Neutrophil (primary cell): ENCODE measurements at regions not wholly inside any gene's neighbourhood (a gene's known extent, or its start where the extent isn't known, plus 50 kb on each side); places are given as distances from the start of the nearest gene placed in this dataset.

Experiments
- H3K27ac ChIP-seq: fragments of 200-600 bp; sonication (generic); 2 replicates; pipeline ENCODE4 v1.5.1; 2016; ENCODE audit warnings: mild to moderate bottlenecking, moderate library complexity
- H3K27me3 ChIP-seq: fragments of 200-600 bp; sonication (generic); 2 replicates; pipeline ENCODE4 v1.6.0; 2016; ENCODE audit warnings: mild to moderate bottlenecking
- H3K36me3 ChIP-seq: fragments of 200-600 bp; sonication (generic); 2 replicates; pipeline ENCODE4 v1.5.1; 2017
- H3K4me1 ChIP-seq, 2 experiments: fragments of 200-600 bp in 1 of 2; sonication (generic) in 1 of 2; 1 replicate in 1 of 2; 2 replicates in 1 of 2; pipeline versions ENCODE4 v1.5.1 to v1.6.1; 2013 to 2016; ENCODE audit warnings: low read depth in 1 of 2, low read length in 1 of 2, mild to moderate bottlenecking in 1 of 2, moderate library complexity in 1 of 2; ENCODE audit not compliant: control insufficient read depth in 1 of 2, insufficient read depth in 1 of 2
- H3K4me3 ChIP-seq, 2 experiments: fragments of 200-600 bp in 1 of 2; sonication (generic) in 1 of 2; 1 replicate in 1 of 2; 2 replicates in 1 of 2; pipeline ENCODE4 v1.5.1; 2013 to 2016; ENCODE audit warnings: low read depth in 1 of 2, low read length in 1 of 2, mild to moderate bottlenecking in 1 of 2, moderate library complexity in 1 of 2
- H3K9me3 ChIP-seq: fragments of 200-600 bp; sonication (generic); 2 replicates; pipeline ENCODE4 v1.5.1; 2016
- TF ChIP-seq, protein P1 (sequence below): fragments of 200-600 bp; sonication (generic); IDR thresholded peaks from 2 replicates; pipeline ENCODE4 v1.5.1; 2016; ENCODE audit warnings: antibody characterized with exemption

DNA sequence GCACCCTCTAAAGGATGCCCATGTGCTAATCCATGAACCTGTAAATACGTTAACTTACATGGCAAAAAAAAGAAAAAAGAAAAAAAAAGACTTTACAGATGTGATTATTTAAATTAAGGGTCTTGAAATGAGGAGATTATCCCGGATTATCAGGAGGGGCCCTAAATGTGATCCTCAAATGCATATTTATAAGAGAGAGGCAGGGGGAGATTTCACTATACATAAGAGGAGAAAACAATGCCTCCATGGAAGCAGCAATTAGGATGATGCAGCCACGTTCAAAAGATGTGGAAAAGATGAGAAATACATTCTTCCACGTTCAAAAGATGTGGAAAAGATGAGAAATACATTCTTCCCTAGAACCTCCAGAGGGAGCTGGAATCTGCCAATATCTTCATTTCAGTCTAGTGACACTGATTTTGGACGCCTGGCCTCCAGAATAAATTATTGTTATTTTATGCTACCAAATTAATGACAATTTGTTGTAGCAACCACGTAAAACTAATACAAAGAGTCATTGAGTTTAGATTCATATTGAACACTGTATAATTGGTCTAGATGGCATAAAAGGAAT is 328.4 kb upstream of the GNAI1 start:
- TF ChIP-seq, protein P1, sequence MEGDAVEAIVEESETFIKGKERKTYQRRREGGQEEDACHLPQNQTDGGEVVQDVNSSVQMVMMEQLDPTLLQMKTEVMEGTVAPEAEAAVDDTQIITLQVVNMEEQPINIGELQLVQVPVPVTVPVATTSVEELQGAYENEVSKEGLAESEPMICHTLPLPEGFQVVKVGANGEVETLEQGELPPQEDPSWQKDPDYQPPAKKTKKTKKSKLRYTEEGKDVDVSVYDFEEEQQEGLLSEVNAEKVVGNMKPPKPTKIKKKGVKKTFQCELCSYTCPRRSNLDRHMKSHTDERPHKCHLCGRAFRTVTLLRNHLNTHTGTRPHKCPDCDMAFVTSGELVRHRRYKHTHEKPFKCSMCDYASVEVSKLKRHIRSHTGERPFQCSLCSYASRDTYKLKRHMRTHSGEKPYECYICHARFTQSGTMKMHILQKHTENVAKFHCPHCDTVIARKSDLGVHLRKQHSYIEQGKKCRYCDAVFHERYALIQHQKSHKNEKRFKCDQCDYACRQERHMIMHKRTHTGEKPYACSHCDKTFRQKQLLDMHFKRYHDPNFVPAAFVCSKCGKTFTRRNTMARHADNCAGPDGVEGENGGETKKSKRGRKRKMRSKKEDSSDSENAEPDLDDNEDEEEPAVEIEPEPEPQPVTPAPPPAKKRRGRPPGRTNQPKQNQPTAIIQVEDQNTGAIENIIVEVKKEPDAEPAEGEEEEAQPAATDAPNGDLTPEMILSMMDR = no peak
- H3K27me3 ChIP-seq = no peaks in the 10 kb centered on the region
- H3K36me3 ChIP-seq = no peaks in the 10 kb centered on the region
- H3K4me3 ChIP-seq = no peak overlapping the region
- H3K27ac ChIP-seq = no peak overlapping the region
- H3K9me3 ChIP-seq = no peaks in the 10 kb centered on the region
- no peaks in the 10 kb centered on the region for H3K4me1 ChIP-seq

DNA sequence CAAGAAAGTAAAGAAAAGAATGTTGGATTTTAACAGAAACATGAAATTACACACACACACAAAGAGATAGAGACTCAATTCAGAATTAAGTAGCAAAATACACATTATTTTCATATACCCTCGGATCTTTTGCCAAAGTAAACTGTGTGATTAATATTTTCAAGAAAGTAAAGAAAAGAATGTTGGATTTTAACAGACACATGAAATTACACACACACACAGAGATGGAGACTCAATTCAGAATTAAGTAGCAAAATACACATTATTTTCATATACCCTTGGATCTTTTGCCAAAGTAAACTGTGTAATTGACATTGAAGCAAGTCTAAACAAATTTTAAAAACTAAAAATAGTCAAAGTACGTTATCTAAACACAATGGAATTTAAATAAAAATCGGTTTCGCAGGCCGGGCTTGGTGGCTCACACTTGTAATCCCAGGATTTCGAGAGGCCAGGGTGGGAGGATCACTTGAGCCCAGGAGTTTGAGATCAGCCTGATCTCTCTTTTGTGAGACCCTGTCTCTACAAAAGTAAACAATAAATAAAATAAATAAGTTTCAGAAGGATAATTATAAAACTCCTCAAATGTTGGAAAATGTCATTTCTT is 337.3 kb upstream of the MAGI2 start:
- no peak overlapping the region for H3K27ac ChIP-seq
- TF ChIP-seq, protein P1 = no peak
- H3K4me1 ChIP-seq = no peaks in the 10 kb centered on the region
- H3K4me3 ChIP-seq = no peak overlapping the region
- H3K36me3 ChIP-seq = no peaks in the 10 kb centered on the region
- H3K27me3 ChIP-seq = no peaks in the 10 kb centered on the region
- H3K9me3 ChIP-seq = no peaks in the 10 kb centered on the region

DNA sequence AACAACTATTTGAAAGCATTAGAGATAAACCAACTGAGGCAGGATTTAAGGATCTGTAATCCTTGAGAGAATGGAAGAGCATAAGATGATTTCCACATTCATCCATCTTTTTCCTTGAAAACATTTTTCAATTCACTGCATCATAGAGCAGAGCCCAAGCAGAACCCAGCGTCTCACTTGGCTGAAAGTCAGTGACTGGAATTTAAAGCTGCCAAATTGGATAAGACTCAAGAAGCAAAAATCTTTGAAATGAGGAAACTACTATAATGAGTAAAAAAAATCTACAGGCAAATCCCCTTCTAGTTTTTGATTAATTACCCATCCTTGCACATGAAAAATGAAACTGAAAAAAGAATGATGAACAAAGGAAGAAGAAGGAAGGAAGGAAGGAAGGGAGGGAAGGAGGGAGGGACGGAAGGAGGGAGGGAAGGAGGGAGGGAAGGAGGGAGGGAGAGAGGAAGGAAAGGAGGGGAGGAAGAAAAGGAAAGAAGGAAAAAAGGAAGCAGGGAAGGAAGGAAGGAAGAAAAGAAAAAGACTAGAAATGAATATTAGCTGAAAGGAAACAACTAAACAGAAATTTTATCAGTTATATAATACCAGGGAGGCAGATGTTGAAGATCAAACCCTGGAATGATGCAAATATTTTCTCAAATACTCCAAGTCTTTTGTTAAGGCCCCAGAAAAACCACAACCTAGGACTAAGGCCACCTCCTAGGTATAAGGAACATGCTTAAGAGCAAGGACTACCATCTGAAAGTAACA is 336.3 kb upstream of the MAGI2 start:
- H3K27me3 ChIP-seq = no peaks in the 10 kb centered on the region
- H3K9me3 ChIP-seq = no peaks in the 10 kb centered on the region
- H3K27ac ChIP-seq = no peak overlapping the region
- no peaks in the 10 kb centered on the region for H3K4me1 ChIP-seq
- TF ChIP-seq, protein P1 = no peak
- no peaks in the 10 kb centered on the region for H3K36me3 ChIP-seq
- H3K4me3 ChIP-seq = no peak overlapping the region

DNA sequence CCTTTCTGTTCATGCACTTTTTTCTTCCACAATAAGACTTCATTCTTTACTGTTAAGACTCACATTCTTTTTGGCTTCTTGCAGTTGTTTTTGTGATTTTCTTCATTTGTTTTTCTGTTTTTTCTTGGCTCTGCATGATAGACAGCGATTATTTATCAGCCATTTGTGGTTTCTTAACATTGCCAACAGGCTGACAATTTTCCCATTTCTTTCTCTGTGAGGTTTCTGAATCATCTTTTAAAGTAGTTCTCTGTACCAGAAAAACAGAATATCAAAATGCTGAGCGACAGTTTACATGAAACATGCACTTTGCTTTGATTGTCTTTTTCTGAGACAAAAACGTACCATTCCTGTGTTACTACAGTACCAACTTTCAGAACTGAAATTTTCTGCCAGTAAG is 334.2 kb upstream of the MAGI2 start:
- no peaks in the 10 kb centered on the region for H3K4me1 ChIP-seq
- H3K27ac ChIP-seq = no peak overlapping the region
- H3K27me3 ChIP-seq = no peaks in the 10 kb centered on the region
- no peaks in the 10 kb centered on the region for H3K9me3 ChIP-seq
- TF ChIP-seq, protein P1 = no peak
- no peak overlapping the region for H3K4me3 ChIP-seq
- no peaks in the 10 kb centered on the region for H3K36me3 ChIP-seq

DNA sequence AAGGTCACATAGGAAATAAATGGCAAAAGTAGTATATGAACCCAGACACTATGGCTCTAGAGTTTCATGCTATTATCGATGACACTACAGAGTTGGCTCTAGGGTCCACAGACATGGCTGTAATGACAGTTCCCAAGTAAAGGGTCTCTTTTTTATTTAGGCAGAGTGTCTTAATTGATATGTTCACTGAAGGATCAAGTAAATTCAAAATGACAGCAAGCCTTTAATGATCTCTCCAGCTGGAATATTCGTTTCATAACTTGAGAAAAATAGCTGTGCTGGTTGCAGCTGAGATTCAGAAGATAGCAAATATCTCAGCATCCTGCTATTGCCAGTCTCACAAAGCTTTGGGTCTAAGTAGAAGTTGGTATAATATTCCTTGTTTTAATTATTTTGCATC is 333.6 kb upstream of the MAGI2 start:
- TF ChIP-seq, protein P1 = no peak
- no peaks in the 10 kb centered on the region for H3K36me3 ChIP-seq
- H3K27ac ChIP-seq = no peak overlapping the region
- no peaks in the 10 kb centered on the region for H3K4me1 ChIP-seq
- no peak overlapping the region for H3K4me3 ChIP-seq
- no peaks in the 10 kb centered on the region for H3K9me3 ChIP-seq
- no peaks in the 10 kb centered on the region for H3K27me3 ChIP-seq
